ENCODE measurements at regions not wholly inside any gene's neighbourhood (a gene's known extent, or its start where the extent isn't known, plus 50 kb on each side); places are given as distances from the start of the nearest gene placed in this dataset.

- no peak for TF ChIP-seq CTCF (IDR thresholded peaks at IDR 0.05)
- TF ChIP-seq POLR2A (IDR thresholded peaks at IDR 0.05) = no peak
- TF ChIP-seq POLR2AphosphoS5 (IDR thresholded peaks at IDR 0.05) = peak; percentile 47 to 84 (median 51)
Measured at GRCh38 chr1:201714542-201715329, 114.2 kb upstream of the IPO9 start.
